Esophagus muscularis mucosa (tissue), 3 donors: ENCODE measurements at regions not wholly inside any gene's neighbourhood (a gene's known extent, or its start where the extent isn't known, plus 50 kb on each side); places are given as distances from the start of the nearest gene placed in this dataset.

Experiments used
- CTCF ChIP-seq, 3 experiments: fragments of 200-600 bp in 2 of 3; fragments of 450-650 bp in 1 of 3; sonication (generic) in 2 of 3; IDR thresholded peaks; one replicate each; pipeline ENCODE4 v1.5.1; 2017 to 2019; ENCODE audit warnings: antibody characterized with exemption in 3 of 3, mild to moderate bottlenecking in 2 of 3, moderate library complexity in 1 of 3
- POLR2A ChIP-seq: fragments of 450-650 bp; IDR thresholded peaks from one replicate; pipeline ENCODE4 v1.6.1; 2017; ENCODE audit warnings: antibody characterized with exemption, moderate library complexity, mild to moderate bottlenecking, low read depth

- TF ChIP-seq CTCF (IDR thresholded peaks at IDR 0.05) (no peak), POLR2A (no peak)
These were observed 218.0 kb upstream of the SERP2 start for GRCh38 chr13:44155422-44156293.
